WTC11 (cell line): ENCODE measurements at regions not wholly inside any gene's neighbourhood (a gene's known extent, or its start where the extent isn't known, plus 50 kb on each side); places are given as distances from the start of the nearest gene placed in this dataset.

Experiments
- TF ChIP-seq, protein P1 (sequence below): fragments of 200-600 bp; IDR thresholded peaks from 2 replicates; pipeline ENCODE4 v1.8.0; 2022; ENCODE audit warnings: antibody characterized with exemption
- TF ChIP-seq, protein P2 (sequence below): sonication (generic); formaldehyde crosslinking; IDR thresholded peaks from 2 replicates; pipeline ENCODE4 v1.8.0; 2022; ENCODE audit warnings: mild to moderate bottlenecking, missing genetic modification reagents

DNA sequence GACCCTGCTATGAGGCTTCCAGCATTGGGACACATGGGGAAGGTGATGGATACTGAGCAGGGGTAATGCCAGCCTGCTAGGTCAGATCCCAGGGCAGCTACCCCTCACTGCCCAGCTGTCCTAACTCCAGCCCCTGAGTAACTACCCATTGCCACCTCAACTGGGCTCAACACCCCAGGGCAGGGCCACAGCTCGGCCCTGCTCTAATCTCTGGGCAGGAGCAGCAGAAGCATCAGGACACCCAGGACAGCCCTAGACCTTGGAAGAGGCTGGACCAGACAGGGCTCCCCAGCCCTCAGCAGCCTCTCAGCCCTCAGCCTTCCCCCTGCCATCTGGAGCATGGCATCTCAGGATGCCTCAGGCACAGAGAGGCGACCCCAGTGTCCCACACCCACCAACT lies 67.4 kb upstream of the TOP1 start:
- TF ChIP-seq, protein P1, sequence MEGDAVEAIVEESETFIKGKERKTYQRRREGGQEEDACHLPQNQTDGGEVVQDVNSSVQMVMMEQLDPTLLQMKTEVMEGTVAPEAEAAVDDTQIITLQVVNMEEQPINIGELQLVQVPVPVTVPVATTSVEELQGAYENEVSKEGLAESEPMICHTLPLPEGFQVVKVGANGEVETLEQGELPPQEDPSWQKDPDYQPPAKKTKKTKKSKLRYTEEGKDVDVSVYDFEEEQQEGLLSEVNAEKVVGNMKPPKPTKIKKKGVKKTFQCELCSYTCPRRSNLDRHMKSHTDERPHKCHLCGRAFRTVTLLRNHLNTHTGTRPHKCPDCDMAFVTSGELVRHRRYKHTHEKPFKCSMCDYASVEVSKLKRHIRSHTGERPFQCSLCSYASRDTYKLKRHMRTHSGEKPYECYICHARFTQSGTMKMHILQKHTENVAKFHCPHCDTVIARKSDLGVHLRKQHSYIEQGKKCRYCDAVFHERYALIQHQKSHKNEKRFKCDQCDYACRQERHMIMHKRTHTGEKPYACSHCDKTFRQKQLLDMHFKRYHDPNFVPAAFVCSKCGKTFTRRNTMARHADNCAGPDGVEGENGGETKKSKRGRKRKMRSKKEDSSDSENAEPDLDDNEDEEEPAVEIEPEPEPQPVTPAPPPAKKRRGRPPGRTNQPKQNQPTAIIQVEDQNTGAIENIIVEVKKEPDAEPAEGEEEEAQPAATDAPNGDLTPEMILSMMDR = no peak
- TF ChIP-seq, protein P2, sequence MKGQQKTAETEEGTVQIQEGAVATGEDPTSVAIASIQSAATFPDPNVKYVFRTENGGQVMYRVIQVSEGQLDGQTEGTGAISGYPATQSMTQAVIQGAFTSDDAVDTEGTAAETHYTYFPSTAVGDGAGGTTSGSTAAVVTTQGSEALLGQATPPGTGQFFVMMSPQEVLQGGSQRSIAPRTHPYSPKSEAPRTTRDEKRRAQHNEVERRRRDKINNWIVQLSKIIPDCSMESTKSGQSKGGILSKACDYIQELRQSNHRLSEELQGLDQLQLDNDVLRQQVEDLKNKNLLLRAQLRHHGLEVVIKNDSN (CRISPR knock-in tag) = no peak
